Cardiac muscle cell (in vitro differentiated cells and primary cell): ENCODE measurements at regions not wholly inside any gene's neighbourhood (a gene's known extent, or its start where the extent isn't known, plus 50 kb on each side); places are given as distances from the start of the nearest gene placed in this dataset.

Experiments used
- DNase-seq, 2 donors: peaks; one replicate each; pipeline versions ENCODE4 v3.0.0 to v3.0.0-alpha.2; 2010 to 2017; ENCODE audit warnings: low read depth in 1 of 2, low spot score in 1 of 2
- H3K27ac ChIP-seq: fragments of 200-600 bp; sonication (generic); 2 replicates; pipeline ENCODE4 v1.5.1; 2016
- H3K27me3 ChIP-seq: fragments of 200-600 bp; sonication (generic); 2 replicates; pipeline ENCODE4 v1.6.0; 2016; ENCODE audit warnings: control low read depth
- H3K36me3 ChIP-seq: fragments of 200-600 bp; sonication (generic); 2 replicates; pipeline ENCODE4 v1.5.1; 2016; ENCODE audit warnings: control low read depth
- H3K4me1 ChIP-seq: fragments of 200-600 bp; sonication (generic); 2 replicates; pipeline ENCODE4 v1.8.1; 2017; ENCODE audit warnings: low read depth, mild to moderate bottlenecking, mixed run types
- H3K4me3 ChIP-seq: fragments of 200-600 bp; sonication (generic); 2 replicates; pipeline ENCODE4 v1.5.1; 2016; ENCODE audit warnings: mild to moderate bottlenecking
- H3K9me3 ChIP-seq: fragments of 200-600 bp; sonication (generic); 2 replicates; pipeline ENCODE4 v1.5.1; 2017; ENCODE audit warnings: low read depth, mild to moderate bottlenecking, control low read depth
- TF ChIP-seq, protein P1 (sequence below): IDR thresholded peaks from 2 replicates; pipeline ENCODE4 v1.5.1; 2012; ENCODE audit warnings: low read depth, mild to moderate bottlenecking, low read length

- TF ChIP-seq, protein P1, sequence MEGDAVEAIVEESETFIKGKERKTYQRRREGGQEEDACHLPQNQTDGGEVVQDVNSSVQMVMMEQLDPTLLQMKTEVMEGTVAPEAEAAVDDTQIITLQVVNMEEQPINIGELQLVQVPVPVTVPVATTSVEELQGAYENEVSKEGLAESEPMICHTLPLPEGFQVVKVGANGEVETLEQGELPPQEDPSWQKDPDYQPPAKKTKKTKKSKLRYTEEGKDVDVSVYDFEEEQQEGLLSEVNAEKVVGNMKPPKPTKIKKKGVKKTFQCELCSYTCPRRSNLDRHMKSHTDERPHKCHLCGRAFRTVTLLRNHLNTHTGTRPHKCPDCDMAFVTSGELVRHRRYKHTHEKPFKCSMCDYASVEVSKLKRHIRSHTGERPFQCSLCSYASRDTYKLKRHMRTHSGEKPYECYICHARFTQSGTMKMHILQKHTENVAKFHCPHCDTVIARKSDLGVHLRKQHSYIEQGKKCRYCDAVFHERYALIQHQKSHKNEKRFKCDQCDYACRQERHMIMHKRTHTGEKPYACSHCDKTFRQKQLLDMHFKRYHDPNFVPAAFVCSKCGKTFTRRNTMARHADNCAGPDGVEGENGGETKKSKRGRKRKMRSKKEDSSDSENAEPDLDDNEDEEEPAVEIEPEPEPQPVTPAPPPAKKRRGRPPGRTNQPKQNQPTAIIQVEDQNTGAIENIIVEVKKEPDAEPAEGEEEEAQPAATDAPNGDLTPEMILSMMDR = no peak
- no peak for DNase-seq
- H3K4me3 ChIP-seq = no peak overlapping the region
- no peaks in the 10 kb centered on the region for H3K9me3 ChIP-seq
- H3K36me3 ChIP-seq = no peaks in the 10 kb centered on the region
- no peaks in the 10 kb centered on the region for H3K27me3 ChIP-seq
- H3K27ac ChIP-seq = no peak overlapping the region
- no peaks in the 10 kb centered on the region for H3K4me1 ChIP-seq
Observed at GRCh38 chr11:133582750-133583149, 50.4 kb upstream of the OPCML start.

- H3K27ac ChIP-seq = no peak overlapping the region
- no peak for DNase-seq
- TF ChIP-seq, protein P1 = no peak
- H3K4me1 ChIP-seq = no peaks in the 10 kb centered on the region
- H3K36me3 ChIP-seq = no peaks in the 10 kb centered on the region
- H3K9me3 ChIP-seq = no peaks in the 10 kb centered on the region
- H3K27me3 ChIP-seq = no peaks in the 10 kb centered on the region
- no peak overlapping the region for H3K4me3 ChIP-seq
Observed at GRCh38 chr11:133582326-133582725, 50.0 kb upstream of the OPCML start.
